NB4 (cell line): ENCODE measurements at regions not wholly inside any gene's neighbourhood (a gene's known extent, or its start where the extent isn't known, plus 50 kb on each side); places are given as distances from the start of the nearest gene placed in this dataset.

Experiments used
- DNase-seq: peaks from one replicate; pipeline ENCODE4 v3.0.0; 2010; ENCODE audit warnings: low read depth
- H3K4me3 ChIP-seq: one replicate; pipeline ENCODE4 v1.5.1; 2011; ENCODE audit warnings: mild to moderate bottlenecking, low read depth, low read length, moderate library complexity
- CTCF ChIP-seq: IDR thresholded peaks from one replicate; pipeline ENCODE4 v1.5.1; 2012; ENCODE audit warnings: low read depth, low read length
- MAX ChIP-seq: IDR thresholded peaks from 2 replicates; pipeline ENCODE4 v1.6.1; 2011; ENCODE audit warnings: low read depth, low read length
- MYC ChIP-seq: IDR thresholded peaks from 2 replicates; pipeline ENCODE4 v1.6.1; 2011; ENCODE audit warnings: low read depth, low read length
- POLR2A ChIP-seq: IDR thresholded peaks from 2 replicates; pipeline ENCODE4 v1.6.1; 2011; ENCODE audit warnings: mild to moderate bottlenecking; ENCODE audit not compliant: insufficient read length; ENCODE audit errors: extremely low read depth

- H3K4me3 ChIP-seq = no peak overlapping the region
- DNase-seq = no peak
- TF ChIP-seq MYC (no peak), POLR2A (no peak), CTCF (no peak), MAX (no peak)
These were observed 80.2 kb upstream of the GCFC2 start for GRCh38 chr2:75790814-75791467.

GRCh38 chr2:75790121-75790813 is 79.6 kb upstream of the GCFC2 start:
- TF ChIP-seq POLR2A = no peak
- TF ChIP-seq CTCF = no peak
- TF ChIP-seq MYC = no peak
- no peak for TF ChIP-seq MAX
- H3K4me3 ChIP-seq = no peak overlapping the region
- no peak for DNase-seq

- TF ChIP-seq MYC (no peak), POLR2A (no peak), MAX (no peak), CTCF (no peak)
- H3K4me3 ChIP-seq = no peak overlapping the region
- DNase-seq = no peak
These were observed 78.2 kb upstream of the GCFC2 start for GRCh38 chr2:75788902-75789301.

GRCh38 chr2:75788154-75788553 is 77.4 kb upstream of the GCFC2 start:
- no peak overlapping the region for H3K4me3 ChIP-seq
- no peak for DNase-seq

GRCh38 chr2:75787532-75788132 is 76.9 kb upstream of the GCFC2 start:
- no peak overlapping the region for H3K4me3 ChIP-seq
- DNase-seq = peak; percentile 56
- TF ChIP-seq MYC = no peak
- peak; percentile 30 for TF ChIP-seq CTCF

More at GRCh38 chr2:75788154-75788553, 77.4 kb upstream of the GCFC2 start:
- TF ChIP-seq MAX = no peak
- TF ChIP-seq CTCF = no peak
- TF ChIP-seq POLR2A = no peak
- no peak for TF ChIP-seq MYC
